Dendritic cell treated with granulocyte-macrophage colony-stimulating factor and Interleukin-4, amounts not matched to agents 40 ng/mL and 50 ng/mL, for 4 days (primary cell): ENCODE measurements at regions not wholly inside any gene's neighbourhood (a gene's known extent, or its start where the extent isn't known, plus 50 kb on each side); places are given as distances from the start of the nearest gene placed in this dataset.

Experiments used
- H3K27ac Mint-ChIP-seq: one replicate; pipeline ENCODE4 v1.8.0; 2022; ENCODE audit warnings: mild to moderate bottlenecking, mixed read lengths
- H3K27me3 Mint-ChIP-seq: one replicate; pipeline ENCODE4 v1.8.0; 2022; ENCODE audit warnings: mild to moderate bottlenecking, mixed read lengths
- H3K36me3 Mint-ChIP-seq: one replicate; pipeline ENCODE4 v1.8.0; 2022; ENCODE audit warnings: low read depth, mixed read lengths
- H3K4me1 Mint-ChIP-seq: one replicate; pipeline ENCODE4 v1.8.0; 2022; ENCODE audit warnings: low read depth, mixed read lengths
- H3K4me3 Mint-ChIP-seq: one replicate; pipeline ENCODE4 v1.8.0; 2022; ENCODE audit warnings: mild to moderate bottlenecking, moderate library complexity, mixed read lengths
- H3K9me3 Mint-ChIP-seq: one replicate; pipeline ENCODE4 v1.8.0; 2022; ENCODE audit warnings: mixed read lengths
- intact Hi-C: fragments of 100-400 bp; cut with micrococcal nuclease; formaldehyde crosslinking; loops from one replicate; pipeline ENCODE4 v1.15.0; 2022

GRCh38 chr12:19836056-19836455 is 396.8 kb downstream of the AEBP2 start:
- Mint-ChIP-seq H3K27me3 (no peaks in the 10 kb centered on the region), H3K9me3 (no peaks in the 10 kb centered on the region), H3K4me3 (no peak overlapping the region), H3K4me1 (no peaks in the 10 kb centered on the region), H3K36me3 (no peaks in the 10 kb centered on the region), H3K27ac (no peak overlapping the region)
- intact Hi-C loops = loop anchor here (10.0 kb wide), 1 partner anchor 239 kb away; no protein-coding TSS in a partner anchor

GRCh38 chr12:19836456-19836855 is 397.2 kb downstream of the AEBP2 start:
- Mint-ChIP-seq H3K36me3 (no peaks in the 10 kb centered on the region), H3K4me1 (no peaks in the 10 kb centered on the region), H3K27ac (no peak overlapping the region), H3K4me3 (no peak overlapping the region), H3K9me3 (no peaks in the 10 kb centered on the region), H3K27me3 (no peaks in the 10 kb centered on the region)
- intact Hi-C loops = loop anchor here (10.0 kb wide), 1 partner anchor 238 kb away; no protein-coding TSS in a partner anchor

DNA sequence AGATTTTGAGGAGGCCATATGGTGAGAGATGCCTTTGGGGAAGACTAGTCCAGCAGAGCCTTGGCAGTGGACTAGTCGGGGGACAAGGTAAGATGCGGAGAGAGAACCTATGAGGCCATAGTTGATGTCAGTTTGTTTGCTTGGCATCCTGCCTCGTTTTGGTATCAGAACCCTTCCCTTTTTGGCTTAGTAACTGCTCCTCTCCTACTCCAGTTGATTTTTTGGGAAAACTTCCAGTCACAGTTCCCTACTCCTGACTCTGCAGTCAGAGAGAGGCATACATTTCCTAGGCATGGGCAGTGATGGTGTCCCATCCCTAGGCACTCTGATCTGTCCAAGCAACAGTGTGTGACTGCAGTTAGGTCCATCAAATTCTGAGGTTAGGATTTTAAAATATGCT is 398.3 kb downstream of the AEBP2 start:
- H3K27me3 Mint-ChIP-seq = no peaks in the 10 kb centered on the region
- no peak overlapping the region for H3K27ac Mint-ChIP-seq
- intact Hi-C loops = loop anchor here (10.0 kb wide), 1 partner anchor 237 kb away; no protein-coding TSS in a partner anchor
- H3K9me3 Mint-ChIP-seq = no peaks in the 10 kb centered on the region
- no peaks in the 10 kb centered on the region for H3K4me1 Mint-ChIP-seq
- H3K4me3 Mint-ChIP-seq = no peak overlapping the region
- H3K36me3 Mint-ChIP-seq = no peaks in the 10 kb centered on the region

GRCh38 chr12:19841451-19841850 is 402.2 kb downstream of the AEBP2 start:
- Mint-ChIP-seq H3K4me3 (no peak overlapping the region), H3K36me3 (no peaks in the 10 kb centered on the region), H3K27ac (no peak overlapping the region), H3K4me1 (no peaks in the 10 kb centered on the region), H3K9me3 (no peaks in the 10 kb centered on the region), H3K27me3 (no peaks in the 10 kb centered on the region)
- intact Hi-C loops = no loop called here

DNA sequence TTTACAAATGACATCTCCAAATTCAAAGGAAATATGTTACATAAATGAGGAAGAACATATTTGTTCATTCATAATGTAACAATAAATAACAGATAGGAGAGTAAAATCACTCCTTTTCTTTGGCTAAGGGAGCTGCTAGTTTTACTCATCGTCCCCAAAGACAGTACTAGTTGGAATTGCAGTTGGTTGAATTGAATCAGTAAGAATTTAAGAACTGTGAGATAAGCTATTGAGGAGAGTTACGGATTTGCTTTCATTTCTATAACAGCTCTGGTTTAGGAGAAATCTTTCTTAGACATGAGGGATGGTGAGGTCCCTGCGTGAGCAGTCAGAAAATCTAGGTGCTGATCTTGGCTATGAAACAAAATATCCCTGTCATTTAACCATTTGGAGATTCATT is 402.8 kb downstream of the AEBP2 start:
- Mint-ChIP-seq H3K27me3 (no peaks in the 10 kb centered on the region), H3K9me3 (no peaks in the 10 kb centered on the region), H3K36me3 (no peaks in the 10 kb centered on the region), H3K4me1 (peaks cover under 1% of the 10 kb centered on the region), H3K27ac (no peak overlapping the region), H3K4me3 (no peak overlapping the region)
- intact Hi-C loops = no loop called here

DNA sequence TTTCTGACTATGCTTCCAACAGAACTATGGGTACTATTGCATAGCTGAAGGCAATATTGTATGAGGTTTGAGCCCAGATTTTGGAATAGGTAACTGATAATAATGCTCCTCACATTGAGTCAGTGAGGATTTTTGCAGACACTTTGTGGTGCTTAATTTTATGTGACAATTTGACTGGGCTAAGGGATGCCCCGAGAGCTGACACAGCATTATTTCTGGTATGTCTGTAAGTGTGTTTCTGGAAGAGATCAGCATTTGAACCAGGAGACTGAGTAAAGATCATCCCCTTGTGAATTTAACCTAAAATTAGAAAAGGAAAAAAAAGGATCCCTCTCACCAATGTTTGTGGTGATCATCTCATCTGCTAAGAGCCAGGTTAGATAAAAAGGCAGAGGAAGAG is 404.9 kb downstream of the AEBP2 start:
- no peaks in the 10 kb centered on the region for H3K27me3 Mint-ChIP-seq
- H3K4me1 Mint-ChIP-seq = peaks cover 9% of the 10 kb centered on the region
- H3K4me3 Mint-ChIP-seq = no peak overlapping the region
- intact Hi-C loops = no loop called here
- H3K27ac Mint-ChIP-seq = no peak overlapping the region
- no peaks in the 10 kb centered on the region for H3K36me3 Mint-ChIP-seq
- peaks cover 5% of the 10 kb centered on the region for H3K9me3 Mint-ChIP-seq

DNA sequence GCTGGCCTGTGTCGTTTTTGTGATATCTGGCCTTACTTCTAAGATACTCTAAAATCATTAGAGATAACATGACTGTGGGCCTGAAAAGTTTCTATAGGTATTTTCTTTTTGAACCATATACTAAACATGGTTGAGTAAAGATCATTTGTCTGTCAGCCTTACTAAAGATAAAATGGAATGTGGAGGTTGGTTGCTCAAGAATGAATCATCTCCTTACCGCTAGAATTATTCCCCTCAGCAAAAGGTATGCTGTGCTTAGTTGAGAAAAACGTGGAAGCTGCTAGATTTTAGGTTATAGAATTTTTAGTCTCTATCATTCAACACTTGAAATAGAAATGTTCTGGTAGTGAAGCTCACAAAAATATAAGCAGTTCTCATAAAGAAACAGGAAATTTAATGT is 407.3 kb downstream of the AEBP2 start:
- H3K4me3 Mint-ChIP-seq = no peak overlapping the region
- peaks cover 9% of the 10 kb centered on the region for H3K4me1 Mint-ChIP-seq
- no peaks in the 10 kb centered on the region for H3K36me3 Mint-ChIP-seq
- H3K27me3 Mint-ChIP-seq = no peaks in the 10 kb centered on the region
- H3K9me3 Mint-ChIP-seq = peaks cover 18% of the 10 kb centered on the region
- intact Hi-C loops = no loop called here
- H3K27ac Mint-ChIP-seq = no peak overlapping the region

- Mint-ChIP-seq H3K36me3 (no peaks in the 10 kb centered on the region), H3K9me3 (peaks cover 18% of the 10 kb centered on the region), H3K27ac (no peak overlapping the region), H3K4me3 (no peak overlapping the region), H3K4me1 (peaks cover 9% of the 10 kb centered on the region), H3K27me3 (no peaks in the 10 kb centered on the region)
- intact Hi-C loops = no loop called here
These were observed 408.2 kb downstream of the AEBP2 start for GRCh38 chr12:19847294-19848059.

DNA sequence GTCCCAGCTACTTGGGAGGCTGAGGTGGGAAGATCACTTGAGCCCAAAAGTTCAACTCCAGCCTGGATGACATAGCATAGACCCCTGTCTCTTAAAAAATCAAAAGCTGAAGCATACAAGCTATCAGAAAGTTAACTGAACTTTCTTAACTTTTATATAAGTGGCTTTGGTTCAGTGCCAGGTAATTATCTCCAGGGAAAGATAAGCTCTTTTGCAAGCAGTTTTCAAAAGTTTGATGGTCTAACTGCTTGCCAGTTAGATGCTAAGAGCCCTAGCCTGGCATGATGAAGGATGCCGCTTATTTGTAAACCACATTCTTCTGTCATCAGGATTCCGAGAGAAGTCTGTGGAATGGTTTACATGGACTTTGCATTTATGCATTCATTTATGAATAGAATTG is 409.1 kb downstream of the AEBP2 start:
- Mint-ChIP-seq H3K4me3 (no peak overlapping the region), H3K27me3 (no peaks in the 10 kb centered on the region), H3K9me3 (peaks cover 18% of the 10 kb centered on the region), H3K36me3 (no peaks in the 10 kb centered on the region), H3K27ac (no peak overlapping the region), H3K4me1 (peaks cover 9% of the 10 kb centered on the region)
- intact Hi-C loops = no loop called here

GRCh38 chr12:19849208-19849607 is 409.9 kb downstream of the AEBP2 start:
- Mint-ChIP-seq H3K9me3 (peaks cover 18% of the 10 kb centered on the region), H3K27ac (no peak overlapping the region), H3K4me1 (peaks cover 9% of the 10 kb centered on the region), H3K27me3 (no peaks in the 10 kb centered on the region), H3K4me3 (no peak overlapping the region), H3K36me3 (no peaks in the 10 kb centered on the region)
- intact Hi-C loops = no loop called here

- peaks cover 18% of the 10 kb centered on the region for H3K9me3 Mint-ChIP-seq
- H3K4me1 Mint-ChIP-seq = peaks cover 9% of the 10 kb centered on the region
- H3K27ac Mint-ChIP-seq = no peak overlapping the region
- no peaks in the 10 kb centered on the region for H3K36me3 Mint-ChIP-seq
- H3K4me3 Mint-ChIP-seq = no peak overlapping the region
- no peaks in the 10 kb centered on the region for H3K27me3 Mint-ChIP-seq
- intact Hi-C loops = no loop called here
These were observed 411.2 kb downstream of the AEBP2 start for GRCh38 chr12:19850346-19851065.

GRCh38 chr12:19852100-19852855 is 413.0 kb downstream of the AEBP2 start:
- Mint-ChIP-seq H3K36me3 (no peaks in the 10 kb centered on the region), H3K27ac (no peak overlapping the region), H3K9me3 (peaks cover 18% of the 10 kb centered on the region), H3K4me3 (no peak overlapping the region), H3K27me3 (no peaks in the 10 kb centered on the region), H3K4me1 (peaks cover 14% of the 10 kb centered on the region)
- intact Hi-C loops = no loop called here

DNA sequence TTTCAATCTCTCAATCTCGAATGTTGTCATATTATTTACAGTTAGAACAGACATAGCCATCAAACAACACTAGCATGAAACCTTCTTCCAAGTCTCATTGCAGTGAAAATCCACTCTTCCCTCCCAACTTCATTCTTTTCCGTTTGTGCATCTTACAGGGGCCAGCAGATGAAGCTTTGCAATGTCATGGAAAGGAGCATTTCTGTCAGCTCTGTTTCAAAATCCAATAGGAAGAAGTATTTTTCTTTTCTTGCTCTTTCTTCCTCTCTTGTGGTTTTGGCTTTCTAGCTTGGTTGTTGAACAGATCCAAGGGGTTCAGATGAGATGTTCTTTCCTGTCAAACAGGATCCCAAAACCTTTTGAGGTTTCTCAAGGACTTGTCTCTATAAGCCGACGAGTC is 416.6 kb downstream of the AEBP2 start:
- Mint-ChIP-seq H3K4me1 (peaks cover 7% of the 10 kb centered on the region), H3K36me3 (no peaks in the 10 kb centered on the region), H3K27me3 (no peaks in the 10 kb centered on the region), H3K27ac (no peak overlapping the region), H3K4me3 (no peak overlapping the region), H3K9me3 (no peaks in the 10 kb centered on the region)
- intact Hi-C loops = no loop called here

- Mint-ChIP-seq H3K4me1 (peaks cover 7% of the 10 kb centered on the region), H3K27me3 (no peaks in the 10 kb centered on the region), H3K27ac (no peak overlapping the region), H3K9me3 (no peaks in the 10 kb centered on the region), H3K36me3 (no peaks in the 10 kb centered on the region), H3K4me3 (no peak overlapping the region)
- intact Hi-C loops = no loop called here
These were observed 417.1 kb downstream of the AEBP2 start for GRCh38 chr12:19856389-19856788.
